HG02884 (cell line): ENCODE measurements at regions not wholly inside any gene's neighbourhood (a gene's known extent, or its start where the extent isn't known, plus 50 kb on each side); places are given as distances from the start of the nearest gene placed in this dataset.

ENCODE experiments used
- ATAC-seq: cut with Tn5 transposase; IDR thresholded peaks from one replicate; pipeline ENCODE4 v1.9.1; 2021; ENCODE audit warnings: mild to moderate bottlenecking, moderate library complexity; ENCODE audit not compliant: unreplicated experiment

DNA sequence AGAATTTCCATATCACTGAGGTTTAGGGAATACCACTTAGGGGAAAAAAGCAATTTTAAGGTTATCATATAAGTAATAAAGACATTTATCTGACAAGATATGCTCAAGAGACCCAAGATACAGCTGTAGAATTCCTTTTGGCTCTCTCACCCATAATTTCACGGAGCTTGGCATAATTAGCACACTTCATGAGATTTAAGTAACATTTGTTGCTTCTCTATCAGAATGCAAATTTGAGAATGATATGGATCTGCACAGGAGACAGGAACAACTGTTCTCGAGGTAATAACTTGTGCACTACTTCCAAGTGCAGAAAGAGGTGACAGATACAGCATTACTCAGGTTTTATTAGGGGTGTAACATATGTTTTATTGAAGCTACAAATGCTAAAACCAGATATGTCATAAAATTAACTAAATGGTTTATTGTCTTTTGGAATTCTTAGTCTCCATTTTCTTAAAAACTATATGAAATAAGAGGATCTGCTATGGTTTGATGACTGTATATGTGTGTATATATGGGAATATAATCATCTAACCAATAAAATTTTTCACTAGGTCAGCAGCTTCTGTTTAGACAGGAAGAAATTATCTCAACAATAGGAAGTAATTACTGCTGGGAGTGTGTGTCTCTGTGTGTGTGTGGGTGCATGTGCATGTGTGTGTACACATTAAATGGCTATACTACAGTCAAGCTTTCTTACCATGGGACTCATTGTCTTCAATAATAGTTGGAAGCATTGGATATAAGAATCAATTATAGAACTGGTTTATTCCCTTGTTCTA lies 401.3 kb downstream of the PCDH17 start:
- ATAC-seq: no peak

GRCh38 chr13:58043971-58044370 lies 412.4 kb downstream of the PCDH17 start:
- ATAC-seq: no peak

DNA sequence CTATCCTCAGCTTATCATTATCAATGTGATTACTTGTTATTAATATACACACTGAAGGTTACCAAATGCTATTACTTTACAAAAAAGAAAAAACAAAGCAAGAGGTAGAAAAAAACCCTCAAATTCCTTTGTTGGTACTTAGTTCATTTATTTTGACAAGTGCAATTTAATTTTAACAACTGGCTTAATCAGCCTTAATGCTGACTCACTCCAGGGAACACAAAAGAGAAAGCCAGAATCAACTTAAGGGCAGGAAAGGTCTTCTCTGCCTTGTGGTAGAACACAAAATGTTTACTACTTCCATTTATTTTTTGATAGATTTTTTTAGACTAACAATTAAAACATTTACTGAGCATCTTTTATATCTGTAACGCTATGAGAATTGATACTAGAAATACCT lies 417.1 kb downstream of the PCDH17 start:
- no peak for ATAC-seq

DNA sequence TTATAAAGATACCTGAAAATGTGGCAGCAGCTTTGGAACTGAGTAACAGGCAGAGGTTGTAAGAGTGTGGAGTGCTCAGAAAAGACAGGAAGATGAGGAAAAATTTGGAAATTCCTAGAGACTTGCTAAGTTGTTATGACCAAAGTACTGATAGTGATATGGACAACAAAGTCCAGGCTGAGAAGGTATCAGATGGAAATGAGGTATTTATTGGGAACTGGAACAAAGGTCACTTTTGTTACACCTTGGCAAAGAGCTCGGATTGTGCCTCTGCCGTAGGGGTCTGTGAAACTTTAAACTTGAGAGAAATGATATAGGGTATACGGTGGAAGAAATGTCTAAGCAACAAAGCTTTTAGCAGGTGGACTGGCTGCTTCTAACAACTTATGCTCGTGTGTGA lies 419.9 kb downstream of the PCDH17 start:
- ATAC-seq: no peak

GRCh38 chr13:58051807-58052375 lies 420.3 kb downstream of the PCDH17 start:
- ATAC-seq: no peak

DNA sequence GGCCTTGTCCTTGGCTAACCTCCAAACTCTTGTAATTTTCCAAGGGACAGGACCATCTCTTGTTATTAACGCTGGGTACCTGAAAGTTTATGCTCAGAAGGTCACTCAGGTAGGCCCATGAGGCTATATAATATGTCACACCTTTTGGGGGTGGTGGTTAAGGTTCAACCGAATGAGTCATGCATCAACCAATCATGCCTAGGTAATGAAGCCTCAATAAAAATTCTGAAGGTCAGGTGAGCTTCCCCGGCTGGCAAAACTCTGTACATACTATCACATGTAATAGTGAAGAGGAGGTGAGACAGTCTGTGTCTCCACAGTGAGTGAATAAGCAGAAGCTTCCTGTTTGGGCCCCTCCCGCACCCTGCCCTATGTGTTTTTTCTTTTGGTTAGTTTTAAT lies 424.9 kb downstream of the PCDH17 start:
- ATAC-seq: no peak

DNA sequence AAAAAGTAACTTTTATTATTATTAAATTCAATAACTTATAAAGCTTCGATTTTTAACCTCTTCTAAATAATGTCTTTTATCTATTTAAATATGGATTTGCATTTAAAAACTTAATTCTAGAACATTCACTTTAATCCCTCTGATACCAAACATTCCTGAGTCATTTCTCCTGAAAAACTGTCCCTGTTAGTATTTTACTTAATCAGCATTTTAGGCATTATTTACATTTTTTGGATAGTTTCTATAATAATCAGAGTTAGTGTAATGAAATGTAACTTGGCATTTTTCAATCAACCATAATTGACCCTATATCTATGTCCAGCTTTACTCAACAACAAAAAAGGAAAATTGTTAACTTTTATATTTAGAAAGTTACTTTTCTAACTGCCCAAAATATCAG lies 428.1 kb downstream of the PCDH17 start:
- ATAC-seq: no peak

DNA sequence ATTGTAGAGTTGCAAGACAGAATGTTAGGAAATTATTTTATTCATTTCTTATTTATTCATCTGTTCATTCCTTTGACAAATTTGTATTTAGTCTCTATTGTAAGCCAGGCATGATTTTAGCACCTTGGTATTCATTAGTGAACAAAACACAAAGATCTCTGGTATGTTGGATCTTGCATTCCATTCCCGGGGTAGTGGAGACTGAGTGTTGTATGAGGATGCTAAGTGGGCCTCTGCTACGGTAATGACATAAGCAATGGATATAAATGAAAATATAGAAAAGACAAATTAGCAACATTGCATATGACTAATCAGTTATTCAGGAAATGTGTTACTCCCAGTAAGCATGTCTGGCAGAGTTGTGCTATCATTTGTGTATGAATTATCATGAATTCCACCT lies 449.3 kb downstream of the PCDH17 start:
- ATAC-seq: no peak

DNA sequence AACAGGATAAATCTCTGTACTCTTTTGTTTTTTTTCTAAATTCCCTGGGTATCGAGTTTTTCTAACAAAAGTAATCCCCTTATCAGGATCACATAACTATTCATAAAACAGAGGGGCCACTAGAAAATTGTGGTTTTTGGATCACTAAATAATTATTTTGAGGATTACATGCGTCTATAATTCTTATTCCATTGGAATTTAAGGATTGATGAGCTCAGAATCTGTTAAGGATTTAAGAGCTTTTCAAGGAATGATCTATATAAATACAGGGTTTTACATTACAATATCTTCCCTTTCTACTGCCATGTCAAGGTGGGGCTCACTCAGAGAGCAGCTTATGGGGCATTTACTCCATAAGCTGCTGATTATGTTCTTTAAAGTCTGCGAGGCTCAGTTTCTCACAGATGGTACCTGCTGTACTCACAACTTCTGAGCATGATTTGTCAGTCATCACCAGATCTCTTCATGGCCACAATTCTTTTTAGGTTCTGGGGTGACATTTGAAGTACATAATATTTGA lies 449.8 kb downstream of the PCDH17 start:
- ATAC-seq: no peak

DNA sequence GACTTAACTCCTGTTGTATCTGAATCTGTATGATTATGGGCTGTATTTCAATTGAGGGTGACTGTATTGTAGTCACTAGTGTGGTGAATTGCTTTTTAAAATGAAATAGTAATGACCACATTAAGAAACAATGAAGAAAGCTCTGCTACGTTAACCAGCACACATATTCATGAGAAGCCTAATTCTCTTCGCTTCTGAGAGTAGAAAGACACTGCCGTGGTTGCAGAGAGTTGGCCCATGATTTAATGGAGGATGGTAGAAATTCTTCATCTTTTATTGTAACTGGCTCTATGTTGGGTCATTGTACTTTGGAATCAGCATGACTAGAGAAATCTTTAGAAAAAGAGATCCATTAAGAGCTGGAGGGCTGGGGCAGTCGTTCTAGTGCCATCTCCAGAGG lies 451.5 kb downstream of the PCDH17 start:
- ATAC-seq: no peak

- no peak for ATAC-seq
Observed at GRCh38 chr13:58085274-58085673, 453.7 kb downstream of the PCDH17 start.

- no peak for ATAC-seq
Observed at GRCh38 chr13:58085819-58086218, 454.3 kb downstream of the PCDH17 start.

DNA sequence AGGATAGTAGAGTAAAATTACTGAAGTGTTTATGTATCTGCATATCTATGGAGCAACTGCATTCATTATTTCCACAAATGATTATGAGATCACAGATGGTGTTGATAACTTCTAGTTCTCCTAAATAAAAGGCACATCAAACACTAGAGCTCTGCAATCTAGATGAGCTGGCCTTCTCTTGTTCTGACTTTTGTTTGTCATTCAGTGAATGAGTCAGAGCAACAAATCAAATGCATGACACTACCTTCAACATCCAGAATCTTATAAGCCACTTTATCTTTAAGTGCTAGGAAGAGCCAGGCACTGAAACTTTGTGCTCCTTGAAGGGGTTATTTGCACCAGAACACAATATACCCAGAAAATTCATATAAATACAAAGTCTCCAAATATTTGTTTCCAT lies 456.0 kb downstream of the PCDH17 start:
- ATAC-seq: no peak

- ATAC-seq: no peak
Observed at GRCh38 chr13:58093394-58093793, 461.9 kb downstream of the PCDH17 start.

- ATAC-seq: no peak
Observed at GRCh38 chr13:58097831-58098230, 466.3 kb downstream of the PCDH17 start.

DNA sequence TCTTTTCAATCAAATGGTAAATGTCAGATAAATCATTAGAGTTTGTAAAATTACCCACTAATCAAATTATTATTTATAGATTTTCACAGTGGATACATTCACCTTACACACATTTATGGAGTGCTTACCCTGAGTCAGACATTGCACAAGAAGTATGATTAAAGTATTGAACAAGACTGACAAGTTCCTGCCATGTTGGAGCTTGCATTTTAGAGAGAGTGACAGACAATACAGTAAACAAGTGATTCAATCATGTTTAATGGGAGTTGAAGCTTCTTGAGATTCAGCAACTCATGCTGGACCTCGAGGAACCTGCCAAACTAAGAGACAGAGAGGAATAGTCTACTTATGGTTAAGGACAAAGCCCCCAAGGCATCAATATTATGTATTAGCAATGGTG lies 487.8 kb downstream of the PCDH17 start:
- ATAC-seq: no peak

GRCh38 chr13:58119804-58120203 lies 488.3 kb downstream of the PCDH17 start:
- no peak for ATAC-seq

DNA sequence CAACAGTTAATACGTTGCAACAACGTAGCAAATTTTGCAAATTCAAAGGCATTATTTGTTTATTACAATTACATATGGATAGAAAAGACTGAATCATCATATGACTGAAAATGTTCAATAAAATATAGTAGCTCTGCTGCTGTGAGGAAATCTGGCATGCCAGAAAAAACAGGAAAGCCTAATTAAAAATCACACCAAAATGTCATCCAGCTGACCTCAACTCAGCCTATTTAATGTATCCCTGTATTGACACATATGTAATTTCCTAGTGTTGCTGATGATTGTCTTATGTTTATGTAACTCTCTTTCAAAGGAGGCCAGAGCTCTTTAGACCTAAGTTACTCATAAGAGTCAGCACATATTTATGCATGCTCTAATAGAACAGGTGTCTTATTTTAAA lies 495.0 kb downstream of the PCDH17 start:
- no peak for ATAC-seq

GRCh38 chr13:58134012-58134411 lies 502.5 kb downstream of the PCDH17 start:
- ATAC-seq: no peak

DNA sequence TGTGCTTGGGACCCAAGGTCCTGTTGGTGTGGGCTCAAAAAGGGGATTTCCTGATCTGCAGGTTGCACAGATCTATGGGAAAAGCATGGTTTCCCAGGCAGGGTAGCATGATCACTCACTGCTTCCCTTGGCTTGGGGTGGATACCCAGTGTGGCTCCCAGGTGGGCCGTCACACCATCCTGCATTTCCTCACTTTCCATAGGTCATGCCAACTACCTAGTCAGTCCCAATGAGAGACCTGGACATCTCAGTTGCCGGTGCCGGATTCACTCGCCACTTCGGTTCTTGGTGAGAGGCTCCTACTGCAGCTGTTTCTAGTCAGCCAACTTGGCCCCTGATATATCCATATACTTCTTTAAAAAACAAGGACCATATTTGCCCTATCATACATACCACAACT lies 503.0 kb downstream of the PCDH17 start:
- ATAC-seq: no peak

GRCh38 chr13:58142952-58143351 lies 511.4 kb downstream of the PCDH17 start:
- no peak for ATAC-seq

DNA sequence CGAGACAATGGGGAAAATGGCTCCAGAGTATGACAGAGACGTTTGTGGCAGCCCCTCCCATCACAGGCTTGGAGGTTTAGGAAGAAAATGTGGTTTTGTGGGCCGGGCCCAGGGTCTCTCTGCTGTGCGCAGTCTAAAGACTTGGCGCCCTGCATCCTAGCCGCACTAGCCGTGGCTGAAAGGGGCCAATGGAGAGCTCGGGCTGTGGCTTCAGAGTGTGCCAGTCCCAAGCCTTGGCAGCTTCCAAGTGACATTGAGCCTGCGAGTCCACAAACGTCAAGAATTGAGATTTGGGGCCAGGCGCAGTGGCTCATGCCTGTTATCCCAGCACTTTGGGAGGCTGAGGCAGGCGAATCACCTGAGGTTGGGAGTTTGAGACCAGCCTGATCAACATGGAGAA lies 513.1 kb downstream of the PCDH17 start:
- ATAC-seq: no peak

GRCh38 chr13:58151452-58151851 lies 519.9 kb downstream of the PCDH17 start:
- no peak for ATAC-seq
